ENCODE measurements at regions not wholly inside any gene's neighbourhood (a gene's known extent, or its start where the extent isn't known, plus 50 kb on each side); places are given as distances from the start of the nearest gene placed in this dataset.
A peak's percentile ranks its signal among the peaks of the same experiment; 100 is the strongest.

DNA sequence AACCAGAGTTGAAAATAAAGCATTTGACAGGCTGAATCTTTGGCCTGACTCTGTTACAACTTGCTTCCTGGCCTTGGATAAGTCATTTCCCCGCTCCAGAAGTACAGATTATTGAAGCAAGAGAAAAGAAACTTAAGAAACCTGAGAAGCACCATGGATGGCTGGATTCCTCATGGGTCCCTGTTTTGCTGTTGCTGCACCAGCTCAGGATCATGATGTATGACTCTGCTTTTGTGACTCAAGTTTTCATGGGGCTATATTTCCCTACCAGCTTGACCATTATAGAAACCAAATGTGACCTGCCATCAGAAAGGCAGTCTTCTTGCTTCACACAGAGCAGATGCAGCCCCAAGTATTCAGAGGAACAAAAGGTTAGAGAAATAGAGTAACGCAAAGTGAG, 921.8 kb downstream of the BCL11B start:
- DNase-seq: no peak

DNA sequence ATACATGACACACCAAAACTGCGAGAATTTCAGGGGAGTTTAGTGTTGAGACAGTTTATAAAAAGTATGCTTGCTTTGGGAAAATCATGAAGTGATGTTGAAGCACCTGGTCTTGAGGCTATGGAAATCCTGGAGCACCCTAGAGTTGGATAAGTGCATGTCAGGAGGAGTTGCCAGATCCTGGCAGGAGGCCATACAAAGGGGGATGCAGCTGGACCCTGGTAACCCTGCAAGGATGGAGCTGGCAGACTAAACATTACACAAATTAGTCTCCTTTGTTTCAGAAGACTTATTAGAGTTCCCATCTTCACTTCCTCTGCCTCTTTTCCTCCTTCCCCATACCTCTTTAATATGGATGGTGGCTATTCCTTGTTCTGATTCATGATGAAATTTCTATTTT, 907.0 kb downstream of the BCL11B start:
- DNase-seq: no peak

DNA sequence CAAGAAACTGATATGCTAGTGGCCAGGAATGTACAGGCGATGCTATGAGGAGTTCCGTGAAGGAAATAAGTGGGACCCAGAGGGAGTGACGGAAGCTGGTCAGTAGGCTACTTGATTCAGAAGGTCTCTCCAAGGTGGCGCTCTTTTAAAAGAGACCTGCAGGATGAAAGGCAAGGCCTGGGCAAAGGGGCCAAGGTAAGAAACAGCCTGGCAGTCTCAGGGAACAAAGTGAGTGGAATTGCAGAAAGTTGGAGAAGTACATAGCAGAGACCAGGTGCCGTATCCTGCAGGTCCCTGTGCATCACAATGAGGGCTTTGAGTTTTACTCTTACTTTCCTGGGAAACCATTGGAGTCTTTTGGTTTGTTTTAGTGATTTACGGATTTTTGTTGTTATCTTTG, 905.6 kb downstream of the BCL11B start:
- no peak for DNase-seq

DNA sequence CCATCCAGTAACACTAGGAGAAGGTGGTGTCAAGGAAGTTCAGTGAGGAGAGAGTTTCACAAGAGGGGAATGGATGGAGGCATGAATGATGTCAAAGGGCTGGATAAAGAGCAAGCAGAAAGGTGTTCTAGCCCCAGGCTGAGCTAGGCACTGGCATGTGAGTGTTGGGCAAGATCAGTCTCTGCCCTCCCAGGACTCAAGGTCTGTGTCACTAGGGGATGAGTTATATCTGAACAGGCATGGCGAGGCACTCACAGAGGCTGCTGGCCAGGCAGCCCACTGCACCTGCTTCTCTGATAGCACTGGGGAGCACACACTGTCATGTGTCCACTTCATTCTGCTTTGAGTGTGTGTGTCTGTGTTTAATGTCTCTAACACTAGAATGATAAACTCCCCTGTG, 903.8 kb downstream of the BCL11B start:
- DNase-seq: no peak

DNA sequence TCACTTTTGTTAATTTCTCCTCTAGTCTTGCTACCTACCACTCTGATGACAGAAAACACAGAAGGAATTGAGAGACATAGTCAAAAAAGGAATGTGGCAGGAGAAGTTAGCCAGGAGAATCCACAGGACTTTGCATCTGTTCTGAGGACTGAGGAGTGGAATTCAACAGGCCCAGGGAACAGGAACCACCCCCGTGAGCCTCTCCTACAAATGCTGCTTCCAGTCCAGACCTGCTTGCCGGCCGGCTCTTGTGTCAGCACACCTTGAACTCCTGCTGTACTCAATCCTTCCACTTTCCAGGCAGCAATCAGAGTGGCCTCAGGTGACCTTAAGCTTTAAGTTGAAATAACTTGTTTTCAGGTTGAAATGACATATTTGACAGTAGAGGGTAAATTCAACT, 903.1 kb downstream of the BCL11B start:
- no peak for DNase-seq

DNA sequence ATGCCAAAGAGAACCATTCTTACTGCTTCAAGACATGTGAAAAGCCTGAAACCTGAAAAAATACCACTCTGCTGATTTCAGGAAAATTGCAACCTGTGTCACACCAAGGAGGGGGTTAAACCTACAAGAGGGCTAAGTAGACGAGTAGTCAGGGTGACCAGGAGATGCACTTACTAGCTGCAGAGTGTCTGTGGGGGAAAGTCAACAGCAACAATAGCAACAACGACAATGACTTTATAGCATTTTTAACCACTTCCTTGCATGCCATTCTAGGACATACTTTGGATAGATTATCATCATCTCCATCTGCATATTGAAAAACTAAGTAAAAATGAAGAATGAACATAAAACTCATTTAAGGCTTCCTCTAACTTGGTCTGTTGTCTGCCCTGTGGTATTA, 902.7 kb downstream of the BCL11B start:
- no peak for DNase-seq

DNA sequence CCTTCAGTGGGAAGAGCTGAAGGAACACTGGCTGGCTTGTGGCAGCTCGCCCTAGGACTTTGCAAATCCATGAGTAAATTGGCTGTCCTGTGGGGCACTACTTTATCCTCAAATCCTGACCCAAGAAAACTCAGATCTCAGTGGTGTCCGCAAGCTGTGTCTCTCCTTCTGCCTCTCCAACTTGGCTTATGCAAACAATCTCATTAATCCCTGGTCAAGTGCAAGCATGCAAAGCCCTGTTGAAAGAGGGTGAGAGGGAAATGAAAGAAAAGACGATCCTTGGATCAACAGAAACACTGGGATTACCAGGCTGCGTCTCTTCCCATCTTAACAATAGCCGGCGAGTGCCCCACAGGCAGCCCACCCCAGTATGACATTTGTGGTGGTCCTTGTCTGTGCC, 901.6 kb downstream of the BCL11B start:
- DNase-seq: no peak

DNA sequence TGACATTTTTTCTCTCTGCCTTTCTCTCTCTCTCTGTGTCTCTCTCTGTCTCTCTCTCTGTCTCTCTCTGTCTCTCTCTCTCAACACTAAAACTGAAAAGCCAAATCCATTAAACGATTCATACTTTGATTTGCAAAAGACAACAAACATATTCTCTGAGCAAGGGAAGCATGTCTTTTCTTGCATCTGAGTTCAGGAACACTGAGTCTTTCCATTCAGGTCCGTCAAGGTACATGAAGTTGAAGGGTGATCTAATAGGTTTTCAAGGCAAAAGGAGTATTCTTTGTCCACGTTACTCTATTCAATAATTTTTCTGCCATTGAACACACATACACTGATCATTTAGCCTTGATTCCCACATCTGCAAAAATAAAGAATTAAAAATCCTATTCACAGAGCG, 900.9 kb downstream of the BCL11B start:
- no peak for DNase-seq

DNA sequence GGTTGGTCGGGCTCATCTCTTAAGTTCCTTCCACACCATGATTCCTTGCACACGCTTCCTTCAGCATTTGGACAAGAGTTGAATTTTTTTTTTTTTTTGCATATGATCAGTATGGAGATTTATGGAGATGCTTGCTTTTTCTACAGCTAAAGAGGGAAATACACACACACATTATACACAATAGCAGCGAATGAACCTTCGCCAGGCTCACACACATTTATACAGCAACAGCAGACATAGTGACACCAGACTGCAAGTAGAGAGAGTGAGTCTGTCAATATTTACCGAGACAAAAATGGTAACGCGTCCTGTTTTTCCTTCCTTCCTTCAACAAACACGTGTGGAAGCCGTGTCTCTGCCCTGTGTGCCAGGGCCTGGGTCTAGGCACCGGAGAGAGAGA, 897.9 kb downstream of the BCL11B start:
- DNase-seq: no peak

DNA sequence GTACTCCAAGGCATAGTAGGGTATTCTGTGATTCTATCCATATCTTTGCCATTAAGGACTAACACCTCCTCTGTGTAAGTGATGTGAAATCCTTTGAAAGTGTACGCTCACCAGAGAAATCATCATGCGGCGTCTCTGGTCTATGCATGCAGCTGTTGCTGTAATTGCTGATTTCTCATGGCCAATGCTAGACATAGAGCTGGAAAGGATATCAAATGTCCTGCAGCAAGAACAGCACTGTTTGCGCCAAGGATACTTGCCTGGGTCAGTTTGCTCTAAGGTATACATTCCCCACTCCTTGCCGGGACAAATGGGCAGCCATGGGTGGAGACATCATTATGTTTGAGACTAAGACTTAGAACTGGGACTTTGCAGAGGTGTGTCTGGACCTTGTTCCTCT, 896.4 kb downstream of the BCL11B start:
- no peak for DNase-seq

DNA sequence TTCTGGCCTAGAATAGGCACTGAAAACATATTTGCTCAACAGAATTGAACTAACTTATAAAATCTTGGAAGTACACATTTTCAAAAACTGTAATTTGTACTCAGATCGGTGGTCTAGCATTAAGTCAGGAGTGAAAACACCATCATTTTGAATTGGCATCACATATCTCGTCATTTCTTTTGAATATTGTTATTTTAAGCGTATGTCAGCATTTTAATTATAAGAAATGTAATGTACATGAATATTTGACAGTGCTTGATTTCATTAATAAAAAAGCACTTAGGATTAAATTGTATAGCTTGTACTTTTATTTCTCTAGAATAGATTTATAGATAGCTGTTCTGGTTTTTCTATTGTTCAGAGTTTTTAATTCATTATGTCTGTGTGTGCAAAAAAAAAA, 892.2 kb downstream of the BCL11B start:
- no peak for DNase-seq

DNA sequence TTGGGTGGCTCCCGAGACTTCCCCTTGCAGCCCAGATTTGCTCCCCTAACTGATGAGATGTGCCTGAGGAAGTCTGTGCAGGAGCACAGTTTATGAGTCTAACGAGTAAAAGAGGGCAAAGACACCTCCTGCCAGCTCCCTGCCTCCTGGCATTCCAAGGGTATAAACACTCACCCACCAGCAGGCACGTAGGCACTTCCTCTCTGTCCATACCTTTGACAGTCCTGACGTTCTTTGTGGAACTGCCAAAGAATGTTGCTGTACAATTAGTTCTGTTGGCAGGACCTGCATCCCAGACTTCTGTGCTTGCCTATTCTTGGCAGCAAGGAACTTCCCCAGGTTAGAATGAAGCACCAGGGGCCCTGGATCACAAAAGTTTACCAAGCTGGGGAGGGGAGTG, 889.3 kb downstream of the BCL11B start:
- no peak for DNase-seq

DNA sequence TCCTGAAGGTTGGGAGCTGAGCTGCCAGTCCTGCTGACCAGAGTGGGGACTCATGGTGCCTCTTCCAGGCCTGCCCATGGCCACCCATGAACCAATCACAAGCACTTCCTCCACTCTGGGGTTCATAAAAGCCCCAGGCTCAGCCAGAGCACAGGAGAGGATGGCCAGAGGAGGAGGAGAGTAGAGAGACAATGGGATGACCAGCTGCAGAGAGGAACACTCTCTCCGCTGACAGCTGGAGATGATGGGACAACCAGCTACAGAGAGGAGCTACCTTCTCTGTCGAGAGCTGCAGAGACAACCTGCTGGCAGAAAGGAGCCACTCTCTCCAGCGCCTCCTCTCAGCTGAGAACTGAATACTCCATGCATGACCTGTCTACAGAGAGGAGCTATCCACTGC, 886.1 kb downstream of the BCL11B start:
- no peak for DNase-seq

DNA sequence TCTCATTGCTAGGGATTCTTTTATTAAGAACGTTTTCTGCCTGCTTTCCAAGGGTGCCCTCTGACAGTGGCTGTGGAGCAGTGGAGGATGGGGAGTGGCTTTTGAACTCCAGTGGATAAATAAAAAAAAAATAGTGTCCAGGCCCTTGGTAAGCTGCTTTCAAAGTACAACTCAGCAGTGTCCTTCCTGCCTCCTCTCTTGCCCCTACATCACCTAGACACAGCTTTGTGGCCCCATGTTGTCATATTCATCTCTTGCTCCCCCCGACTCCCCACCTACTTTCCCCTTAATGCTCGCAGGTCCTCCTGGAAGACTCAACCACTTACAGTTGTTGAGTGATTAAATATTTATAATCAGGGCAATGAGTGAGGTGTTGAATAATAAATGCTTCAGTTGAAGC, 880.9 kb downstream of the BCL11B start:
- DNase-seq: no peak

DNA sequence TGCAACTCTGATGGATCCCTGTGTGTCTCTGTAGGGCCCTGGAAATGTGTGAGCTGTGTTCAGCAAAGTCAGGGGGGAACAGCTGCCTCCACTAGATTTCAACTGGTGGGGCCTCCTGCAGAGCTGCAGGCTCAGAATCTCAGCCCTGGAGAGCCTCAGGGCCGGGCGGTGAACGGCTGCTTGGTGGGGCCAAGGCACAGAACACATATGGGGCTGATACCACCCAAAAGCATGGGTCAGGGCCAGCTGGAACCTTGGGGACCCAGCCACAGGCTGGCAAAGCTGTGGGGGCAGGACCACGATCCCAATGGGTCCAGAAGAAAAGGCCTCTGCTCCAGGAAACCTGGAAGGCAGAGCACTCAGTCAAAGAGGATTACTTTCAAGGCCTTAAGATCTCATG, 878.5 kb downstream of the BCL11B start:
- no peak for DNase-seq

DNA sequence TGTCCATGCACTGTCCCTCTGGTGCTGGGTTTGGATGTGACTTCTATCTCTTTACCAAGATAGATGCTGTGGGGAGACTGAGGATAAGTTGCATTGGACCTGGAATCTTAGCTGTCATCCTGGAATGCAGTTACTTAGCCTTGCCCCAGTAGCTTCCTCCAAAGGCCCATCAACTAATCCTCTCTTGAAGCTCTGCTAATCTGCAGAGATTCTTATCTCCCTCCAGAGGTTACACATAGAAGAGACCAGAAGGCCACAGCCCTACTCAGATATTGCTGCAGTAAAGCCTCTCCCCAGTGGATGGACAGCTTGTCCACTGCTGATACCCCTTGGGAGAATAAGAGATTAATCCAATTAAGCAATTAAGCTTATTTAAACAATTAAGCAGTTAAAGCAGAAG, 867.2 kb downstream of the BCL11B start:
- DNase-seq: no peak

DNA sequence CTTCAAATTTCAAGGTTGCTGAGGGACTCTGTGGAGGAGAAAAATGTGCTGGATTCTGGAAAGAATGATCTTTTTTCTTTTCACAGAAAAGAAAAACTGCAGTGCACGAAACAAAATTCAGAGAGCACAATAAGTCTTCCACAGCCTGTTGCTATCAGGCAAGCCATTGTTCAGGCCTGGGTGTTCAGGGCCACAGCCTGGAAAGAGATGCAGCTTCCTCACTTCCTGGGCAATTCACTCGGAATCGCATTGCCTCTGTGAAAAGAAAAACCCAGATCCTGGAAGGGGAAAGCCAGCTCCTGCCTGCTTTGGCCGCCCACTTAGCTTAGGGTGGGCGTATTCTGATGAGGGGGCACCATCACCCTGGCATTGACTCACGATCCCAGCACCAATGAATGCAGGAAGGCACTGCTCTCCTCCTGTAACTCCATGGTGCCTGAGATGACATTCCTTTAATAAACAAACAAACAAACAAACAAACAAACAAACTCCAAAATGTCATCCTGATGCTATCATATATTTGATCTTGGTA, 863.9 kb downstream of the BCL11B start:
- DNase-seq: no peak

DNA sequence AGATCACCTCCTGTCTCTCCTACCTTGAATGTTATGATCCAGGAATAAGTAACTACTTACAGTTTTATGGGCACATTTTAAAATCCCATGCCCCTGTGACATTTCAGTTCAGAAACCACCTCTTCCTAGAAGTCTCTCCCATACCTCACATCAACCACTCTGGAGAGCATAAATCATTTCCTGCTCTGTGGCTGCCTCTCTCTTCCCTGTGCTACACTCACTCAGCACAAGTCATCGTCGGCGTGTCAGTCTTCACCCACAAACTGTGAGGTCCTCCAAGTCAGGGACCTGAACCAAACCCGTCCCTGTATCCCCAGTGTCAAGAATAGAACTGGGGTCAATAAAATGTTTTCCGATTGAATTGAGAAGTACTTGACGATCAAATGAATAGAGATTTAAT, 863.3 kb downstream of the BCL11B start:
- DNase-seq: no peak

DNA sequence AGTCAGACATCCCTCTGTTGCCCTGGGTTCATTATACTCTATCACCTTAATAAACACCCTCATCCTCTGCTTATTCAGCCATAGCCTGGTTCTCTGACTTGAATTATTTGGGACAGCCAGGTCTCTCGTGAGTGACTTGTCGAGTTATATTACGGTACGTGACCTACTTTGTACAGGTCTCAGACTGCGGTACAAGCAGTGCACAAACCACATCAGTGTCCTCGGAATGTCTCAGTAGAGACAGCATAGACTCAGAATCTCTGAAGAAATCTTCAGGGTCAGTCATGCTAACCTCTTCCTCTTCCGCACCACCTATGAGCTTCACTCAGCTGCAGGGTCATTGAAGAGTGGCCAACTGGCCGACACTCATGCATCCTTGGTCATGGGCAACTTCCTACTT, 860.8 kb downstream of the BCL11B start:
- DNase-seq: no peak

DNA sequence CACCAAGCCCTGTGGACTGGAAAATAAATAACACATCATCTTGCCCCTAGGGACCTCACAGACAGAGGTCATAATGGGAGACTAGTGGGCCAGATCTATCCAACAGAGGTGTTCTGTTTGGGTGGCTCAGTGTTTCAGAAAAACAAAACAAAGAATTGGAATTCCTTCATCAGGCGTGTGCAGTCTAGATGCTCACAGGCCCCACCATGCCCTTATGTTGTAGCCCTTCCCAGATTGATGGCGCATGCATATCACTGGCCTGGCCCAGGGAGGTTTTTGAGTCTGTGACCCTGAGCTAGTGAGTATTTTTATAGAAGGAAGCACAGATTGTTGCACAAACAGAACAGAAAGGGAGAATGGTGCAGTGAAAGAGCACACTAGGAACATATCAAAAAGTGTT, 859.6 kb downstream of the BCL11B start:
- no peak for DNase-seq

DNA sequence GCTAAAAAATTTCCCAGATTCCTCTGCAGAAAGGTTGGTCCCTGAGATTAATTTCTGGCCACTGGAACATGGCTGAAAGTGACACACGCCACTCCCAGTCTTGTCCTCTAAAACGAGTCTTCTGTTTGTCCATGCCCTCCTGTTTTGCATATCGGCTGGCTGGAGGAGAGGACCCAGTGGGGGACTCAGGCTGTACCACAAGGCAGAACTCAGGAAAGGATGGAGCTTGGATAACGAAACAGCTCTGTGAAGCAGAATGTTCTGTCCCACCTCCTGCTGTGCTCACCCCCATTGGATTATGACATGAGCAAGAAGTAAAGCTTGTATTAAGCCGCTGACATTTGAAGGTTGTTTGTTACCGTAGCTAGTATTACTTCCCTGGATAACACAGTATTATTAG, 856.2 kb downstream of the BCL11B start:
- DNase-seq: no peak

DNA sequence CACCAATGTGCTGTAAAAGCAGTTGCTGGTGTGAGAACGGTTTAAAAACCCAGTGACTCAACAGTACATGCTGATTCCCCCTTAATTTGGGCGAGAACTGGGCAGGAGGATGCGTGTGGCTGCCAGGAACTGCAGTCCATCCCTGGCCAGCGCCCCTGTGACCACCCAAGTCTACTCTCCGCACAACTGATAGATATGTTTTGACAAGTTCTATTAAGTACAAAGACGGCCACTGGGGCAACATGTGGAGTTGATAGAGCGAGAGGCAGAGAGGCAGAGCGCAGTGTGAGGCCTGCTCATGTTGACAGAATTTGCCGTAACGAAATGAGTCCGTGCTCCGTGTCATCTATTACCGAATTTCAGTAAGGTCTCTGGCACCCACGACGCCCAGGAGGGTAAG, 855.0 kb downstream of the BCL11B start:
- no peak for DNase-seq

DNA sequence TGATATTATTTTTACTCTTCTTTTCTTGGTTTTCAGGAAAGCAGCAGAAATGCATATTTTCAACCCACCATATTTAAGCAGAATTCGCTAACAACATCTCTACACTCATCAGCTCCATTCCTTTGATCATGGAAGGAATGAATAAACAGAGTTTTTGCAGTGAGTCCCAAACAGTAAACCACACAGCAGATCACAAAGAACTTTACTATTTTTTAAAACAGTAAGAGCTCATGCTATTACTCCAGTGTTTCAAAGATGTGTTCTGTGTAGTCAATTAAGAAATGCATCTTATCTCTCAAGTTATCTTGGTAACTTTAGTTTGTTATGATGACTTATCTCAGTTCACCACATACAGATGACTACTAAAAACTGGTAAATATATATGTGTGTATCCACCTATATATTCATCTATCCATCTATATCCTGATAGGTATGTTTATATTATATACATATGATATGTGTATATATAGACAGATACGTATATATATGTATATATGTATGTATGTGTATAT, 843.5 kb downstream of the BCL11B start:
- DNase-seq: no peak

DNA sequence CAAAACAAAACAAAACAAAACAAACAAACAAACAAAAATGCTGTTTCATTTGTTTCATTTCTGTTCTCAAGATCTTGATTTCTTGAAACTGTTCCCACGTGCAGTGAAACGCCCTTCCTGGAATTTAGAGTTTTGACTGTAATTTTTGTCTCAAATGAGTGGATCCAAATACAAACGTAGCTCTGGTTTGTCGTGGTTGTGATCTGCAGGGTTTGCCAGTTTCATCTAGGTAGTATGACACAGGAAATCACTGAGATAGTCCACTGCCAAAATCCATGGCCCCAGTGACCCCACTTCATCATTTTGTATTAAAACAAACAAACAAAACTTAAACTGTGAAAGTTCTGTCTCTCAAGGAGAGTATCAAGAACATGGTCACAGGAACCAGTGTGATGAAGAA, 838.6 kb downstream of the BCL11B start:
- DNase-seq: peak in 1 of 5 donors; percentile 66

DNA sequence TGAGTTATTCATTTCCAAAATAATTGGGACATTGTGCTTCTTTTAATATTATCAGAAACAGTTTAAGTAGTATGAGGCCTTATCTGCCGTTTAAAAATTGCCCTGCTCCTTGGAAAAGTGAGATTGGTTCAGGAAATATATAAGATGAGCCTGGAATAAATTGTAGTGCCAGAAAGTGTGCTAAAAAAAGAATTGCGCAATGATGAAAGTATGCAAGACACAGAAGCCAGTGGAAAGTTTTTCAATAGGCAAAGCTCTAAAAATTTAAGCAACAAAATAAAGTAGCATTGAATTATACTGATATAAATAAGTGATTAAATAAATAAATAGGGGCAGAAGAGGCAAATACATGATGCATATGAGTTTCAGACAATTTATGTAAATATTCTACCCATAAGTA, 834.9 kb downstream of the BCL11B start:
- DNase-seq: no peak

DNA sequence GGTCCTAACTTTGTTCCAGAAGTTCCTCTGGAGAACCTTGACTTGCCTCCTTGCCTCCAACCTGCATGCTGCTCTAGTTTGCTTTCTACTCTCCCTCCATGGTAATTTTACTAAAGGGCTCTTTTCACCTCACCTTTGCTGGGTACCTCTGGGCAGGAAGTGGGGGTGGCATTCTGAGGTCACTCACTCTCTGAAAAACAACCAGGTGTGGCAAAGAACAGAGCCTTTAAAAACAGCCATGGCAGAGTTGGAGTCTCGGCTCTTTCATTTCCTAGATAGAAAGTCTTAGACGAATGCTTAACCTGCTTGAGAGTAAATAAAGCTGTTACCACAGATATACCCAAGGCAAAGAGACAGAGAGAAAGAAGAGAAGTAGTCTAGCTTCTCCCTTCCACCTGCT, 827.9 kb downstream of the BCL11B start:
- DNase-seq: peak in 3 of 5 donors; percentile 10 to 30 (median 25)
